Endothelial cell of umbilical vein (primary cell): ENCODE measurements at regions not wholly inside any gene's neighbourhood (a gene's known extent, or its start where the extent isn't known, plus 50 kb on each side); places are given as distances from the start of the nearest gene placed in this dataset.

Experiments
- BruUV-seq: library from RNA; stranded (reverse); fragments of 400-500 nt; replicated peaks from 2 replicates; lab custom pipeline; 2021; lab: Mats Ljungman, UMichigan
- CTCF ChIA-PET: fragments of 300-600, 350-600 bp; sonication (Branson Sonifier 250); formaldehyde crosslinking; loops from one replicate; lab custom pipeline; 2021; ENCODE audit warnings: antibody characterized with exemption, inconsistent platforms; lab: Charles Lee
- POLR2A ChIA-PET: fragments of 300-600, 350-600 bp; sonication (Branson Sonifier 250); formaldehyde crosslinking; loops from one replicate; lab custom pipeline; 2021; ENCODE audit warnings: antibody characterized with exemption, inconsistent platforms; lab: Charles Lee
- DNase-seq: peaks from one replicate; pipeline ENCODE4 v3.0.0-alpha.2; 2011; ENCODE audit warnings: low read depth, low spot score
- FAIRE-seq: peaks from 2 replicates; lab custom pipeline; 2011; peaks lifted over from hg19 to GRCh38; lab: Jason Lieb, UNC
- H2AFZ ChIP-seq: 2 replicates; pipeline ENCODE4 v1.6.0; 2012; ENCODE audit warnings: low read depth, low read length, control low read depth, inconsistent platforms
- H3K27ac ChIP-seq: 2 replicates; pipeline ENCODE4 v1.5.1; 2011; ENCODE audit warnings: low read depth, mild to moderate bottlenecking, control low read depth, low read length, moderate library complexity; ENCODE audit not compliant: insufficient read depth
- H3K27me3 ChIP-seq, 2 experiments: 2 replicates each; pipeline versions ENCODE4 v1.6.0 to v1.6.1; 2011; ENCODE audit warnings: low read length in 2 of 2, mixed read lengths in 1 of 2; ENCODE audit not compliant: control insufficient read depth in 2 of 2, insufficient read depth in 2 of 2
- H3K36me3 ChIP-seq, 2 experiments: 2 replicates in 1 of 2; 3 replicates in 1 of 2; pipeline ENCODE4 v1.5.1; 2011; ENCODE audit warnings: low read length in 2 of 2, mild to moderate bottlenecking in 1 of 2, moderate library complexity in 1 of 2; ENCODE audit not compliant: control insufficient read depth in 2 of 2, insufficient read depth in 2 of 2; ENCODE audit errors: extremely low read depth in 1 of 2
- H3K4me1 ChIP-seq: 3 replicates; pipeline ENCODE4 v1.5.1; 2011; ENCODE audit warnings: mild to moderate bottlenecking, low read length; ENCODE audit not compliant: control insufficient read depth, insufficient read depth; ENCODE audit errors: extremely low read depth
- H3K4me2 ChIP-seq: 2 replicates; pipeline ENCODE4 v1.6.1; 2011; ENCODE audit warnings: low read length, control low read depth, mixed read lengths; ENCODE audit not compliant: insufficient read depth
- H3K4me3 ChIP-seq, 3 experiments: fragments of 200-600 bp in 1 of 3; sonication (generic), shearing (Covaris generic) in 1 of 3; replicated peaks in 1 of 3; 2 replicates each; pipeline ENCODE4 v1.5.1; 2011 to 2016; ENCODE audit warnings: control low read depth in 3 of 3, low read length in 3 of 3, mild to moderate bottlenecking in 2 of 3, inconsistent platforms in 1 of 3, low read depth in 1 of 3, moderate library complexity in 1 of 3; ENCODE audit not compliant: insufficient read depth in 1 of 3
- H3K79me2 ChIP-seq: 2 replicates; pipeline ENCODE4 v1.6.0; 2012; ENCODE audit warnings: low read length, inconsistent platforms; ENCODE audit not compliant: control insufficient read depth, insufficient read depth
- H3K9ac ChIP-seq: replicated peaks from 2 replicates; pipeline ENCODE3; 2011; ENCODE audit warnings: low read length, control low read depth; ENCODE audit not compliant: insufficient read depth; ENCODE audit errors: extremely low read depth
- H3K9me1 ChIP-seq: replicated peaks from 3 replicates; pipeline ENCODE4 v1.6.0; 2011; ENCODE audit warnings: mild to moderate bottlenecking, low read length; ENCODE audit not compliant: control insufficient read depth, insufficient read depth; ENCODE audit errors: extremely low read depth
- H3K9me3 ChIP-seq: replicated peaks from 2 replicates; pipeline ENCODE4 v1.5.1; 2012; ENCODE audit warnings: low read length, inconsistent platforms; ENCODE audit not compliant: control insufficient read depth, insufficient read depth
- H4K20me1 ChIP-seq: replicated peaks from 2 replicates; pipeline ENCODE3; 2011; ENCODE audit warnings: mild to moderate bottlenecking, low read length; ENCODE audit not compliant: control insufficient read depth, insufficient read depth; ENCODE audit errors: extremely low read depth
- EZH2 ChIP-seq: IDR thresholded peaks from 2 replicates; pipeline ENCODE4 v1.6.1; 2012; ENCODE audit warnings: borderline replicate concordance, low read depth, mild to moderate bottlenecking, moderate library complexity, low read length, inconsistent platforms; ENCODE audit not compliant: severe bottlenecking
- FOS ChIP-seq: IDR thresholded peaks from 2 replicates; pipeline ENCODE4 v1.6.1; 2011; ENCODE audit warnings: mild to moderate bottlenecking, low read length, moderate library complexity, borderline replicate concordance; ENCODE audit not compliant: insufficient read depth
- GATA2 ChIP-seq: IDR thresholded peaks from 2 replicates; pipeline ENCODE4 v1.7.0; 2011; ENCODE audit warnings: low read depth, mild to moderate bottlenecking, moderate library complexity, mixed read lengths, low read length; ENCODE audit not compliant: insufficient read length, insufficient read depth
- JUN ChIP-seq: IDR thresholded peaks from 2 replicates; pipeline ENCODE4 v1.6.1; 2011; ENCODE audit warnings: borderline replicate concordance, low read depth; ENCODE audit not compliant: insufficient read length, insufficient read depth
- MAX ChIP-seq: IDR thresholded peaks from 2 replicates; pipeline ENCODE4 v1.6.1; 2011; ENCODE audit not compliant: insufficient read depth, insufficient read length
- MYC ChIP-seq: IDR thresholded peaks from one replicate; pipeline ENCODE4 v1.6.1; 2011; ENCODE audit warnings: mild to moderate bottlenecking, low read depth, low read length
- POLR2A ChIP-seq: IDR thresholded peaks from 2 replicates; pipeline ENCODE4 v1.6.1; 2012; ENCODE audit warnings: low read depth, mild to moderate bottlenecking, control low read depth, low read length
- POLR2AphosphoS5 ChIP-seq: IDR thresholded peaks from 2 replicates; pipeline ENCODE4 v1.6.1; 2012; ENCODE audit warnings: low read depth, mild to moderate bottlenecking, control low read depth, low read length, moderate library complexity; ENCODE audit not compliant: insufficient read depth
- dilution Hi-C: fragments of 300-500 bp; cut with MboI; formaldehyde crosslinking; loops from one replicate; pipeline ENCODE4 v1.15.0; 2019; ENCODE audit warnings: low sequenced_read_pairs; ENCODE audit not compliant: extremely low pct_ligation_motif_present
- intact Hi-C: fragments of 100-400 bp; cut with micrococcal nuclease; formaldehyde crosslinking; loops from one replicate; pipeline ENCODE4 v1.10.0; 2022
- TF ChIP-seq, protein P1 (sequence below), 2 donors: IDR thresholded peaks; 1 replicate in 1 of 2; 2 replicates in 1 of 2; pipeline ENCODE4 v1.5.1; 2011; ENCODE audit warnings: low read length in 2 of 2, mild to moderate bottlenecking in 2 of 2, moderate library complexity in 2 of 2, control low read depth in 1 of 2, inconsistent platforms in 1 of 2, low read depth in 1 of 2; ENCODE audit not compliant: insufficient read depth in 1 of 2; ENCODE audit errors: extremely low read depth in 1 of 2

DNA sequence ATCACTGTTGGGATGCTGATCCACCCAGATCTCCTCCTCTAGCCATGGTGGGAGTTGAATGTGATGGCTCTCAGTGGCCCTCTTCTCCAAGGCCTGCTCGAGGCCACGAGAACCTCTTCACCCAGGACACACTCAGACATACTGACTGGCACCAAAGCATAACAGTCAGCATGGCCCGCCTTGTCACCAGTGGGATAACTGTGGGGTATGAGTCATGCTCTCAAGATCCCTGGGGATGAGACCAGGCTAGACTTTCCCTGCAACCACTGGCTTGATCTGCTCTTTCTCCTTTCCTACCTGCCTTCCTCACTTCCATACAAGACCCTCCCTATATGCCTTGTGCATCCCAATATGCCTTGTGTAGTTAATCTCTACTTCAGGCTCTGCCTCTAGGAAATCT is 66.8 kb downstream of the RIN2 start:
- dilution Hi-C loops, result loop anchor here (25.0 kb wide), 1 partner anchor 162 kb away; no protein-coding TSS in a partner anchor
- Histone ChIP-seq H3K4me1 (peaks cover 31% of the 10 kb centered on the region), H3K9me1 (no peaks in the 10 kb centered on the region), H3K9ac (no peak overlapping the region), H3K36me3 (no peaks in the 10 kb centered on the region), H3K4me3 (no peak overlapping the region), H3K27ac (no peak overlapping the region), H3K27me3 (no peaks in the 10 kb centered on the region), H2AFZ (no peak overlapping the region), H4K20me1 (no peaks in the 10 kb centered on the region), H3K79me2 (no peaks in the 10 kb centered on the region), H3K9me3 (no peaks in the 10 kb centered on the region), H3K4me2 (no peak overlapping the region)
- intact Hi-C loops, result no loop called here
- TF ChIP-seq, protein P1, sequence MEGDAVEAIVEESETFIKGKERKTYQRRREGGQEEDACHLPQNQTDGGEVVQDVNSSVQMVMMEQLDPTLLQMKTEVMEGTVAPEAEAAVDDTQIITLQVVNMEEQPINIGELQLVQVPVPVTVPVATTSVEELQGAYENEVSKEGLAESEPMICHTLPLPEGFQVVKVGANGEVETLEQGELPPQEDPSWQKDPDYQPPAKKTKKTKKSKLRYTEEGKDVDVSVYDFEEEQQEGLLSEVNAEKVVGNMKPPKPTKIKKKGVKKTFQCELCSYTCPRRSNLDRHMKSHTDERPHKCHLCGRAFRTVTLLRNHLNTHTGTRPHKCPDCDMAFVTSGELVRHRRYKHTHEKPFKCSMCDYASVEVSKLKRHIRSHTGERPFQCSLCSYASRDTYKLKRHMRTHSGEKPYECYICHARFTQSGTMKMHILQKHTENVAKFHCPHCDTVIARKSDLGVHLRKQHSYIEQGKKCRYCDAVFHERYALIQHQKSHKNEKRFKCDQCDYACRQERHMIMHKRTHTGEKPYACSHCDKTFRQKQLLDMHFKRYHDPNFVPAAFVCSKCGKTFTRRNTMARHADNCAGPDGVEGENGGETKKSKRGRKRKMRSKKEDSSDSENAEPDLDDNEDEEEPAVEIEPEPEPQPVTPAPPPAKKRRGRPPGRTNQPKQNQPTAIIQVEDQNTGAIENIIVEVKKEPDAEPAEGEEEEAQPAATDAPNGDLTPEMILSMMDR (IDR thresholded peaks at IDR 0.05; ENCODE audit: extremely low read depth in 1 of 2, insufficient read depth in 1 of 2, low read depth in 1 of 2, low read length in 2 of 2), result no peak
- TF ChIP-seq POLR2AphosphoS5 (no peak), MAX (no peak), POLR2A (no peak), JUN (no peak), FOS (no peak), EZH2 (no peak), GATA2 (no peak), MYC (no peak)
- DNase-seq (no peak), FAIRE-seq (no peak)
- ChIA-PET POLR2A (no interaction called here), CTCF (interaction anchor here (0.9 kb wide), 1 partner anchor 42 kb away, joined by 3 read pairs; no protein-coding TSS in a partner anchor)
- no TSS peak for BruUV-seq
